Aorta (tissue), 5 donors: ENCODE measurements at regions not wholly inside any gene's neighbourhood (a gene's known extent, or its start where the extent isn't known, plus 50 kb on each side); places are given as distances from the start of the nearest gene placed in this dataset.
"Not testable (repeated sequence)": the region's sequence is repeated elsewhere in the genome, so short reads cannot be mapped to it uniquely, and the experiment has no call there.

ENCODE experiments used
- ATAC-seq: fragments of 200-7000 bp; cut with Tn5 transposase; one replicate; pipeline ENCODE4 v1.9.1; 2022; ENCODE audit warnings: moderate library complexity; ENCODE audit not compliant: low FRiP score
- DNase-seq, 2 donors: peaks; one replicate each; pipeline ENCODE4 v3.0.0-alpha.2; 2020
- H3K27ac ChIP-seq, 2 donors: one replicate each; pipeline ENCODE4 v1.5.1; 2013; ENCODE audit warnings: low read length in 2 of 2, mild to moderate bottlenecking in 2 of 2, moderate library complexity in 2 of 2, control low read depth in 1 of 2, inconsistent platforms in 1 of 2, low read depth in 1 of 2
- H3K27me3 ChIP-seq, 2 donors: one replicate each; pipeline ENCODE4 v1.6.1; 2013; ENCODE audit warnings: control low read depth in 1 of 2, low read length in 1 of 2, mild to moderate bottlenecking in 1 of 2, moderate library complexity in 1 of 2; ENCODE audit not compliant: insufficient read depth in 2 of 2, control insufficient read depth in 1 of 2
- H3K36me3 ChIP-seq, 2 donors: one replicate each; pipeline ENCODE4 v1.6.1; 2013; ENCODE audit warnings: control low read depth in 1 of 2, low read length in 1 of 2, mild to moderate bottlenecking in 1 of 2; ENCODE audit not compliant: insufficient read depth in 2 of 2, control insufficient read depth in 1 of 2
- H3K4me1 ChIP-seq, 2 donors: one replicate each; pipeline ENCODE4 v1.6.1; 2013; ENCODE audit warnings: low read length in 2 of 2, control low read depth in 1 of 2, mild to moderate bottlenecking in 1 of 2, moderate library complexity in 1 of 2; ENCODE audit not compliant: insufficient read depth in 2 of 2, control insufficient read depth in 1 of 2
- H3K4me3 ChIP-seq, 2 donors: one replicate each; pipeline ENCODE4 v1.5.1; 2013; ENCODE audit warnings: low read length in 2 of 2, control low read depth in 1 of 2, mild to moderate bottlenecking in 1 of 2
- H3K9me3 ChIP-seq: one replicate; pipeline ENCODE4 v1.6.1; 2013; ENCODE audit warnings: mild to moderate bottlenecking, low read length; ENCODE audit not compliant: control insufficient read depth
- WGBS, 2 donors: extraction: QIAGEN DNeasy Blood & Tissue Kit; methylation state at CpG; one replicate each; pipeline ENCODE4 v1.1.7; 2013; 5-methylcytosine and 5-hydroxymethylcytosine counted together
- intact Hi-C, 2 donors: fragments of 100-400 bp; cut with DNase I; formaldehyde crosslinking; loops; one replicate each; pipeline versions ENCODE4 v1.14.2 to v1.15.0; 2022
- donor health status: healthy with polysubstance abuse.
- donor health status: Bipolar disorder and iron deficiency.
- donor health status: DM: no; HTN: no; CAD: no.
- donor health status: DM: no; HTN: no; CAD: no.
- donor health status: DM: yes; HTN: yes; CAD: no.

DNA sequence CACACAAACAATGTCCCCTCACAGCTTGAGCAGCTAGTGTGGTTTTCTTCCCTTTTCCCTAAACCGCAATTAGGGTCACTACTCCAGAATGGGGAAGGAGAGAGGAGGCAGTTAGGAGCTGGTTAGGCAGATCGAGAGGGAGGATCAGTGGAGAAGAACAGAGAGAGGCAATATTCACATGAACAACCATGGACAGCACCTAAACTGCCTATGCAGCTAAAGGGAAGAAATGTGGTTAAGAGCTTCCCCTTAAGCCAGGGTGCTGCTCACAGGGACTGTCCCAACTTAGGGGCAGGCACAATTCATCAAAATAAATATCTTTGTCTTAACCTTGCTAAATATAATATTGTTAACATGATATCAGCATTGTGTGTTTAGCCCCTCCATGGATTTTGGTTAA is 359.3 kb upstream of the CDH18 start:
- H3K36me3 ChIP-seq, result no peaks in the 10 kb centered on the region
- ATAC-seq (no peak), DNase-seq (no peak)
- H3K27ac ChIP-seq, result no peak overlapping the region
- no peak overlapping the region for H3K4me3 ChIP-seq
- H3K9me3 ChIP-seq, result peaks cover under 1% of the 10 kb centered on the region
- 85 to 91% methylated on average over 2 of the region's 2 CpGs for WGBS, 2 donors
- intact Hi-C loops, result no loop called here
- no peaks in the 10 kb centered on the region for H3K4me1 ChIP-seq
- H3K27me3 ChIP-seq, result no peaks in the 10 kb centered on the region

DNA sequence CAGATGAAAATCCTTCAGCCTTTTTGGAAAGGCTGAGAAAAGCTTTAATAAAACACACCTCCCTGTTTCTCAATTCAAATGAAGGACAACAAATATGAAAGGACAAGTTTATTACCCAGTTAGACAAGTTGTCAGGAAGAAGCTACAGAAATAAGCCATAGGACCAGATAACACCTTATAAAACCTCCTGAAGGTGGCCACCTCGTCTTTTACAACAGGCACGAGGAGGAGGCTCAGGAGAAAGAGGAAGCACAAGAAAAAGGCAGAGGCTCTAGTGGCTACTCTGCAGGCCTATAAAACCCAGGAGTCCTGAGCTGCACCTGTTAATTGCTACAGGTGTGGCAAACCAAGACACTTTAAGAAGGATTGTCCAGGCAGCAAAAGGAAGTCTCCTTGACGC is 352.1 kb upstream of the CDH18 start:
- no peak for ATAC-seq
- intact Hi-C loops, result no loop called here

DNA sequence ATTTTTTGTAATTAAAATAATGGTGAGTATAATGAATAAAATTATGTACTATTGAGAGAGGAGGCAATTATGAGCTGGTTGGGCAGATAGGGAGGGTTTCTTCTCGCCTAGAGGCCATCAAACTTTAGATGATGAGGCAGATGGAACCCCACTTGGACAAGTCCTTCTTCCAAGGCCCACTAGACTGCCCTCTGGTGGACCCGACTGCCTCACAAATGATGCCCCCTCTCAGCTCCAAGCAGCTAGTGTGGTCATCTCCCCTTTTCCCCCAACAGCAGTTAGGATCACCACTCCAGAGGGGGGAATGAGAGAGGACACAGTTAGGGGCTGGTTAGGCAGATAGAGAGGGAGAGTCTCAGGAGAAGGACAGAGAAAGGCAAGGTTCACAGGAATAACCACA is 348.0 kb upstream of the CDH18 start:
- ATAC-seq (no peak), DNase-seq (no peak)
- Histone ChIP-seq H3K27ac (no peak overlapping the region), H3K4me1 (no peaks in the 10 kb centered on the region), H3K4me3 (no peak overlapping the region), H3K27me3 (no peaks in the 10 kb centered on the region), H3K9me3 (peaks cover 2% of the 10 kb centered on the region), H3K36me3 (no peaks in the 10 kb centered on the region)
- WGBS, 2 donors, result 60 to 73% methylated on average over 2 of the region's 2 CpGs
- intact Hi-C loops, result no loop called here

More for the DNA sequence above, 352.1 kb upstream of the CDH18 start:
- Histone ChIP-seq H3K27ac (no peak overlapping the region), H3K4me3 (no peak overlapping the region), H3K36me3 (no peaks in the 10 kb centered on the region), H3K27me3 (no peaks in the 10 kb centered on the region), H3K9me3 (peaks cover 4% of the 10 kb centered on the region), H3K4me1 (no peaks in the 10 kb centered on the region)
- DNase-seq, result no peak
- 66 to 71% methylated on average over 3 of the region's 3 CpGs for WGBS, 2 donors

DNA sequence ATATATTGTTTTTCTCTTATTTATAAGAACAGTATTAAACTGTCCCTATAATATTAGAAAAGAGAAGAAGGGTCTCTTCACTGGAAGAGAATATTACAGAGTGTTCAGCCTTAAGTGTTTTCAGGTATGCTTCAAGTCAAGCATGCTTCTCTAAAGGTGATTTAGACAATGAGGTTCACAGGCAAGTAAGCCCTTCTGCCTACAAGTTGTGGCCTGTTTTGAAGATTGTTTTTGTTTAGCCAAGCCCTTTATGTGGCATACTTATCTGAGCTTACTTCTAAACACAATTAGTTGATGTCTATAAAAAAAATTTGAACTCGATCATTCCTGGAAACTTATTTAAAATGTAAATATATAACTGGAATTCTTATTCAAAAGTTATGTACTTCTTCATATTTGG is 343.8 kb upstream of the CDH18 start:
- H3K4me3 ChIP-seq, result no peak overlapping the region
- intact Hi-C loops, result no loop called here
- no peak overlapping the region for H3K27ac ChIP-seq
- H3K9me3 ChIP-seq, result no peaks in the 10 kb centered on the region
- no peaks in the 10 kb centered on the region for H3K36me3 ChIP-seq
- H3K27me3 ChIP-seq, result no peaks in the 10 kb centered on the region
- no peak for DNase-seq
- no peaks in the 10 kb centered on the region for H3K4me1 ChIP-seq
- ATAC-seq, result no peak
- whole genome bisulfite sequencing, 2 donors, result 74 to 81% methylated on average over 1 of the region's 1 CpG

- no peaks in the 10 kb centered on the region for H3K9me3 ChIP-seq
- no peak for ATAC-seq
- H3K36me3 ChIP-seq, result no peaks in the 10 kb centered on the region
- H3K27me3 ChIP-seq, result no peaks in the 10 kb centered on the region
- no peaks in the 10 kb centered on the region for H3K4me1 ChIP-seq
- intact Hi-C loops, result no loop called here
- no peak overlapping the region for H3K4me3 ChIP-seq
- no peak overlapping the region for H3K27ac ChIP-seq
- DNase-seq, result no peak
Observed at GRCh38 chr5:20323323-20323722, 335.3 kb upstream of the CDH18 start.

GRCh38 chr5:20307391-20307790 is 319.4 kb upstream of the CDH18 start:
- no peak for ATAC-seq
- no peak overlapping the region for H3K27ac ChIP-seq
- no peaks in the 10 kb centered on the region for H3K27me3 ChIP-seq
- DNase-seq, result no peak
- no peaks in the 10 kb centered on the region for H3K4me1 ChIP-seq
- intact Hi-C loops, result no loop called here
- H3K36me3 ChIP-seq, result no peaks in the 10 kb centered on the region
- no peak overlapping the region for H3K4me3 ChIP-seq
- H3K9me3 ChIP-seq, result no peaks in the 10 kb centered on the region

DNA sequence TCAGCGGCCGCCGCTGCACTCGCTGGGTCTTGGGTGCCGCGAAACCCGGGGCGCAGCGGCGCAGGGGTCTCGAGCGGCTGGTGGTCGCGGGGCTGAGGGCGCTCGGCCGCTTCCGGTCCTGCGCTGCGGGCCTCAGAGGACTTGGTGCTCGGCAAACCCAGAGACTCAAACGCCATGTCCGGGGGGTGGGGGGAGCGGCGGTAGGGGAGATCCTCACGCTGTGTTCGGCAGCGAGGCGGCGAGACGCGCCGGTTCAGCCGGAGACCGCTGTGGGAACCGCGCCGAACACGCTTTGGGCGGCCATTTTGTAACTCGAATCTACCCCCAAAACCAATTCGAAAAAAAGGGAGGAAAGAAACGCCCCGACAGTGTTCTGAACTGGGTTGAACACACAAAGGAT is 317.5 kb upstream of the CDH18 start:
- no peak for ATAC-seq
- Histone ChIP-seq H3K27ac (no peak overlapping the region), H3K36me3 (no peaks in the 10 kb centered on the region), H3K9me3 (no peaks in the 10 kb centered on the region), H3K4me3 (no peak overlapping the region), H3K27me3 (no peaks in the 10 kb centered on the region), H3K4me1 (no peaks in the 10 kb centered on the region)
- intact Hi-C loops, result no loop called here
- 84 to 85% methylated on average over 44 of the region's 44 CpGs for WGBS, 2 donors
- DNase-seq, result peak in 1 of 2 donors; percentile 55

DNA sequence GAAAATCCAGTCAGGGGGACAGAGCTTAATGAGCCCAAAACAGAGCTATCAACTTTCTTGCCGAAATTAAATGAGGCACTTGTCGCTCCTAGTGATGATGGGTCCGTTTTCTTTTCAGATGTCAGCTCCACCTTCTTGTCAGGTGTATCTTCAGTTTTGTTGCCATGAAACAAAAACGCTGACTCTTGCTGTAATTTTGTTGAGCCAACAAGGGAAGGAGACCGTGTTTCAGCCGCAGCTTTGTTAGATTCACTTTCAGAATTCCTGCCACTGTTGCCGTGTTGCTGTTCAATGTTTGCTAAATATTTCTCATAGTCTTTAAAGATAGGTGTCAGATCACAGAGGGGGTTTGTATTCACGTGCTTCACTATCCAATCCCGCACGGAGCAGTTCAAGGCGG is 316.6 kb upstream of the CDH18 start:
- H3K4me3 ChIP-seq, DNase-seq, H3K9me3 ChIP-seq, H3K4me1 ChIP-seq, H3K36me3 ChIP-seq, H3K27ac ChIP-seq, H3K27me3 ChIP-seq, intact Hi-C loops, ATAC-seq: not testable (repeated sequence)
- 87 to 89% methylated on average over 11 of the region's 11 CpGs for WGBS, 2 donors

- no peaks in the 10 kb centered on the region for H3K27me3 ChIP-seq
- no peak for DNase-seq
- no peaks in the 10 kb centered on the region for H3K4me1 ChIP-seq
- no peak for ATAC-seq
- H3K4me3 ChIP-seq, result no peak overlapping the region
- no peak overlapping the region for H3K27ac ChIP-seq
- 45% methylated on average over 4 of the region's 4 CpGs for WGBS, 2 donors
- no peaks in the 10 kb centered on the region for H3K9me3 ChIP-seq
- no peaks in the 10 kb centered on the region for H3K36me3 ChIP-seq
- intact Hi-C loops, result no loop called here
Observed at GRCh38 chr5:20300110-20300509, 312.1 kb upstream of the CDH18 start.

- Histone ChIP-seq H3K9me3 (no peaks in the 10 kb centered on the region), H3K36me3 (no peaks in the 10 kb centered on the region), H3K4me3 (no peak overlapping the region), H3K27me3 (no peaks in the 10 kb centered on the region), H3K4me1 (no peaks in the 10 kb centered on the region), H3K27ac (no peak overlapping the region)
- ATAC-seq (no peak), DNase-seq (no peak)
- intact Hi-C loops, result no loop called here
Observed at GRCh38 chr5:20294696-20295095, 306.7 kb upstream of the CDH18 start.
